SK-N-SH (cell line): ENCODE measurements at regions not wholly inside any gene's neighbourhood (a gene's known extent, or its start where the extent isn't known, plus 50 kb on each side); places are given as distances from the start of the nearest gene placed in this dataset.

Experiments used
- CTCF ChIA-PET: fragments of 300-600, 350-600 bp; formaldehyde crosslinking; extraction: SDS; loops from one replicate; lab custom pipeline; 2021; lab: Yijun Ruan, JAX
- POLR2A ChIA-PET: fragments of 350-600 bp; sonication (Branson Sonifier 250); formaldehyde crosslinking; extraction: SDS; loops from one replicate; lab custom pipeline; 2020; ENCODE audit warnings: antibody characterized with exemption, inconsistent platforms; lab: Yijun Ruan, JAX
- DNase-seq: peaks from one replicate; pipeline ENCODE4 v3.0.0; 2012
- H2AFZ ChIP-seq: fragments of 200-600 bp; sonication (generic); 2 replicates; pipeline ENCODE4 v1.8.1; 2016; ENCODE audit warnings: antibody characterized with exemption, mild to moderate bottlenecking, low read depth
- H3F3A ChIP-seq: fragments of 200-600 bp; sonication (generic); replicated peaks from 2 replicates; pipeline ENCODE3; 2016; ENCODE audit warnings: antibody characterized with exemption, mild to moderate bottlenecking; ENCODE audit not compliant: insufficient read depth
- H3K27ac ChIP-seq, 2 experiments: fragments of 200-500 bp in 1 of 2; fragments of 200-600 bp in 1 of 2; sonication (Bioruptor generic) in 1 of 2; sonication (generic), shearing (Covaris generic) in 1 of 2; 2 replicates each; pipeline versions ENCODE4 v1.5.1 to v1.6.1; 2014 to 2016; ENCODE audit warnings: low read depth in 2 of 2, inconsistent platforms in 1 of 2, low read length in 1 of 2, mild to moderate bottlenecking in 1 of 2, mixed read lengths in 1 of 2
- H3K27me3 ChIP-seq: fragments of 200-600 bp; sonication (generic), shearing (Covaris generic); 2 replicates; pipeline ENCODE4 v1.6.1; 2016; ENCODE audit warnings: mixed run types; ENCODE audit not compliant: insufficient read depth
- H3K36me3 ChIP-seq, 2 experiments: fragments of 200-500 bp in 1 of 2; fragments of 200-600 bp in 1 of 2; sonication (Bioruptor generic) in 1 of 2; sonication (generic) in 1 of 2; replicated peaks in 1 of 2; 2 replicates each; pipeline versions ENCODE3 to v1.5.1; 2014 to 2016; ENCODE audit warnings: low read length in 1 of 2, mild to moderate bottlenecking in 1 of 2; ENCODE audit not compliant: insufficient read depth in 2 of 2, control insufficient read depth in 1 of 2
- H3K4me1 ChIP-seq, 2 experiments: fragments of 200-500 bp in 1 of 2; fragments of 200-600 bp in 1 of 2; sonication (Bioruptor generic) in 1 of 2; sonication (generic), shearing (Covaris generic) in 1 of 2; 2 replicates each; pipeline versions ENCODE4 v1.5.1 to v1.6.1; 2014 to 2016; ENCODE audit warnings: low read depth in 1 of 2, low read length in 1 of 2, mixed run types in 1 of 2; ENCODE audit not compliant: insufficient read depth in 2 of 2, control insufficient read depth in 1 of 2
- H3K4me2 ChIP-seq: fragments of 200-600 bp; sonication (generic), shearing (Covaris generic); 2 replicates; pipeline ENCODE4 v1.6.1; 2017; ENCODE audit warnings: mixed run types
- H3K4me3 ChIP-seq, 2 experiments: fragments of 200-500 bp in 1 of 2; fragments of 200-600 bp in 1 of 2; sonication (Bioruptor generic) in 1 of 2; sonication (generic), shearing (Covaris generic) in 1 of 2; 2 replicates each; pipeline versions ENCODE4 v1.5.1 to v1.8.1; 2014 to 2016; ENCODE audit warnings: low read depth in 2 of 2, inconsistent platforms in 1 of 2, low read length in 1 of 2, mild to moderate bottlenecking in 1 of 2, mixed read lengths in 1 of 2, moderate library complexity in 1 of 2
- H3K79me2 ChIP-seq: fragments of 200-600 bp; sonication (generic); 2 replicates; pipeline ENCODE4 v1.8.1; 2017; ENCODE audit warnings: mild to moderate bottlenecking; ENCODE audit not compliant: insufficient read depth
- H3K9ac ChIP-seq: fragments of 200-600 bp; sonication (generic); 2 replicates; pipeline ENCODE4 v1.6.1; 2017; ENCODE audit warnings: mixed run types
- H3K9me2 ChIP-seq: fragments of 200-600 bp; sonication (generic); 2 replicates; pipeline ENCODE4 v1.6.1; 2017; ENCODE audit warnings: mixed run types
- H3K9me3 ChIP-seq: fragments of 200-600 bp; sonication (generic); 2 replicates; pipeline ENCODE4 v1.6.1; 2017; ENCODE audit warnings: mixed run types, mild to moderate bottlenecking, moderate library complexity
- H4K20me1 ChIP-seq: fragments of 200-600 bp; sonication (generic); 2 replicates; pipeline ENCODE4 v1.6.1; 2017; ENCODE audit warnings: mild to moderate bottlenecking, mixed run types; ENCODE audit not compliant: insufficient read depth
- CHD2 ChIP-seq: fragments of 150-350 bp; IDR thresholded peaks from 2 replicates; pipeline ENCODE4 v1.6.1; 2018; ENCODE audit warnings: low read length; ENCODE audit not compliant: partially characterized antibody
- ELF1 ChIP-seq: IDR thresholded peaks from 2 replicates; pipeline ENCODE4 v1.4.0; 2012
- FOXJ3 ChIP-seq: sonication (generic); formaldehyde crosslinking; IDR thresholded peaks from 2 replicates; pipeline ENCODE4 v1.5.1; 2020; ENCODE audit warnings: mild to moderate bottlenecking, missing genetic modification reagents
- GATA2 ChIP-seq: sonication (generic); formaldehyde crosslinking; IDR thresholded peaks from 2 replicates; pipeline ENCODE4 v1.5.0; 2020; ENCODE audit warnings: mild to moderate bottlenecking, missing genetic modification reagents
- MEF2A ChIP-seq: IDR thresholded peaks from 2 replicates; pipeline ENCODE4 v1.4.0; 2012; ENCODE audit warnings: low read depth, borderline replicate concordance
- NRF1 ChIP-seq: IDR thresholded peaks from 2 replicates; pipeline ENCODE4 v1.6.1; 2012; ENCODE audit warnings: low read depth, mild to moderate bottlenecking, low read length
- PBX3 ChIP-seq: IDR thresholded peaks from 2 replicates; pipeline ENCODE4; 2012
- POLR2AphosphoS5 ChIP-seq: IDR thresholded peaks from 2 replicates; pipeline ENCODE4 v1.6.1; 2012; ENCODE audit warnings: low read depth, low read length
- RAD21 ChIP-seq: IDR thresholded peaks from 2 replicates; pipeline ENCODE4 v1.6.1; 2012; ENCODE audit warnings: mild to moderate bottlenecking, low read length
- RCOR1 ChIP-seq: fragments of 150-350 bp; IDR thresholded peaks from 2 replicates; pipeline ENCODE4 v1.6.1; 2017; ENCODE audit warnings: antibody characterized with exemption, low read length
- RFX5 ChIP-seq: IDR thresholded peaks from 2 replicates; pipeline ENCODE4 v1.6.1; 2012; ENCODE audit warnings: mild to moderate bottlenecking, improper control_type of control experiment, low read length
- RXRA ChIP-seq: IDR thresholded peaks from 2 replicates; pipeline ENCODE4 v1.4.0; 2012; ENCODE audit warnings: low read depth, mild to moderate bottlenecking, borderline replicate concordance
- SIN3A ChIP-seq: IDR thresholded peaks from 2 replicates; pipeline ENCODE4 v1.6.1; 2012; ENCODE audit warnings: low read depth, mild to moderate bottlenecking, low read length, moderate library complexity, borderline replicate concordance
- TCF12 ChIP-seq: IDR thresholded peaks from 2 replicates; pipeline ENCODE4 v1.4.0; 2012
- YY1 ChIP-seq: IDR thresholded peaks from 2 replicates; pipeline ENCODE4 v1.4.0; 2012; ENCODE audit warnings: low read depth, mild to moderate bottlenecking
- ZBTB33 ChIP-seq: IDR thresholded peaks from 2 replicates; pipeline ENCODE4 v1.4.0; 2012; ENCODE audit warnings: low read depth, borderline replicate concordance
- WGBS: methylation state at CpG from one replicate; pipeline ENCODE4 v1.1.6; 2017; ENCODE audit warnings: low lambda C conversion rate; 5-methylcytosine and 5-hydroxymethylcytosine counted together
- TF ChIP-seq, protein P1 (sequence below): fragments of 150-350 bp; IDR thresholded peaks from 2 replicates; pipeline ENCODE4 v1.6.1; 2016; ENCODE audit warnings: mild to moderate bottlenecking, low read depth, low read length
- TF ChIP-seq, protein P2 (sequence below): fragments of 200-600 bp; sonication (generic); IDR thresholded peaks from 2 replicates; pipeline ENCODE4 v1.6.1; 2017; ENCODE audit warnings: antibody characterized with exemption, mild to moderate bottlenecking, moderate library complexity

GRCh38 chr2:225889452-225889851, 489.9 kb downstream of the NYAP2 start (continued):
- TF ChIP-seq, protein P1, sequence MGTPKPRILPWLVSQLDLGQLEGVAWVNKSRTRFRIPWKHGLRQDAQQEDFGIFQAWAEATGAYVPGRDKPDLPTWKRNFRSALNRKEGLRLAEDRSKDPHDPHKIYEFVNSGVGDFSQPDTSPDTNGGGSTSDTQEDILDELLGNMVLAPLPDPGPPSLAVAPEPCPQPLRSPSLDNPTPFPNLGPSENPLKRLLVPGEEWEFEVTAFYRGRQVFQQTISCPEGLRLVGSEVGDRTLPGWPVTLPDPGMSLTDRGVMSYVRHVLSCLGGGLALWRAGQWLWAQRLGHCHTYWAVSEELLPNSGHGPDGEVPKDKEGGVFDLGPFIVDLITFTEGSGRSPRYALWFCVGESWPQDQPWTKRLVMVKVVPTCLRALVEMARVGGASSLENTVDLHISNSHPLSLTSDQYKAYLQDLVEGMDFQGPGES, result no peak
- TF ChIP-seq ZBTB33 (no peak), RCOR1 (no peak), MEF2A (0 out of 2 replicates have a peak, but pooled peaks have one; percentile 20), CHD2 (no peak), RFX5 (no peak), TCF12 (peak; percentile 74), ELF1 (no peak), RXRA (no peak), SIN3A (no peak), GATA2 (CRISPR knock-in tag) (no peak), POLR2AphosphoS5 (no peak), RAD21 (peak; percentile 79), NRF1 (no peak), PBX3 (peak; percentile 62), FOXJ3 (no peak)
- TF ChIP-seq, protein P2, sequence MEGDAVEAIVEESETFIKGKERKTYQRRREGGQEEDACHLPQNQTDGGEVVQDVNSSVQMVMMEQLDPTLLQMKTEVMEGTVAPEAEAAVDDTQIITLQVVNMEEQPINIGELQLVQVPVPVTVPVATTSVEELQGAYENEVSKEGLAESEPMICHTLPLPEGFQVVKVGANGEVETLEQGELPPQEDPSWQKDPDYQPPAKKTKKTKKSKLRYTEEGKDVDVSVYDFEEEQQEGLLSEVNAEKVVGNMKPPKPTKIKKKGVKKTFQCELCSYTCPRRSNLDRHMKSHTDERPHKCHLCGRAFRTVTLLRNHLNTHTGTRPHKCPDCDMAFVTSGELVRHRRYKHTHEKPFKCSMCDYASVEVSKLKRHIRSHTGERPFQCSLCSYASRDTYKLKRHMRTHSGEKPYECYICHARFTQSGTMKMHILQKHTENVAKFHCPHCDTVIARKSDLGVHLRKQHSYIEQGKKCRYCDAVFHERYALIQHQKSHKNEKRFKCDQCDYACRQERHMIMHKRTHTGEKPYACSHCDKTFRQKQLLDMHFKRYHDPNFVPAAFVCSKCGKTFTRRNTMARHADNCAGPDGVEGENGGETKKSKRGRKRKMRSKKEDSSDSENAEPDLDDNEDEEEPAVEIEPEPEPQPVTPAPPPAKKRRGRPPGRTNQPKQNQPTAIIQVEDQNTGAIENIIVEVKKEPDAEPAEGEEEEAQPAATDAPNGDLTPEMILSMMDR, result peak; percentile 82
- TF ChIP-seq, all 33 proteins: peak for 12

DNA sequence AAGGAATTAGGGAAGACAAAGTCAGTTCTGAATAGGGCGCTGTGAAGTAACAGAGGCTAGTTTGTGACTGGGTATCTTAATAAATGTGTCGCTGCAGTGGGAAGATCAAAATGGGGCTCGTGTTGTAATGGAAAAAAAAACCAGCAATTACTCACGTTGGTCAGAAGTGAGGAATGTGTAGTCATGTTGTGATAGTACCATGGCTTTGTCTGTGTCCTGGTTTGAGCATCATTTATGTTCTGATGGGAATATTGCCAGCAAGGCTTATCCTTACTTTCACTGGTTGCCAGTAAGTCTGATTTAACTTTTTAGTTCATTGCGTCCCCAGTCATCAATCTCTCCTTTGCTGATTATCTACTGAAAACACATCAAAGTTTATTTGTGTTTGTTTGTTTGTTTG, 467.6 kb downstream of the NYAP2 start:
- ChIA-PET CTCF (no interaction called here), POLR2A (no interaction called here)
- no peak overlapping the region for H3K27ac ChIP-seq
- 23% methylated on average over 5 of the region's 5 CpGs for WGBS
- H3K4me1 ChIP-seq, result no peaks in the 10 kb centered on the region
- no peaks in the 10 kb centered on the region for H3F3A ChIP-seq
- H3K27me3 ChIP-seq, result no peaks in the 10 kb centered on the region
- no peaks in the 10 kb centered on the region for H3K9me3 ChIP-seq
- no peak for DNase-seq
- TF ChIP-seq FOXJ3 (no peak), RXRA (no peak), YY1 (no peak), SIN3A (no peak)
- no peaks in the 10 kb centered on the region for H3K79me2 ChIP-seq
- H4K20me1 ChIP-seq, result no peaks in the 10 kb centered on the region
- H3K36me3 ChIP-seq, result no peaks in the 10 kb centered on the region
- no peaks in the 10 kb centered on the region for H3K9me2 ChIP-seq
- H3K4me3 ChIP-seq, result no peak overlapping the region
- H3K4me2 ChIP-seq, result no peak overlapping the region
- no peak overlapping the region; the same call in 1 of the 2 replicates for H2AFZ ChIP-seq
- H3K9ac ChIP-seq, result no peak overlapping the region
